ENCODE measurements at regions not wholly inside any gene's neighbourhood (a gene's known extent, or its start where the extent isn't known, plus 50 kb on each side); places are given as distances from the start of the nearest gene placed in this dataset.
"Not testable (repeated sequence)": the region's sequence is repeated elsewhere in the genome, so short reads cannot be mapped to it uniquely, and the experiment has no call there.

- intact Hi-C loops (cut with DNase I), result no loop called here
- no peak for DNase-seq
Measured at GRCh38 chr10:4260483-4261124, 475.6 kb upstream of the KLF6 start.

- DNase-seq, result no peak
- intact Hi-C loops (cut with DNase I), result no loop called here
Measured at GRCh38 chr10:4257939-4258465, 473.0 kb upstream of the KLF6 start.

GRCh38 chr10:4256971-4257370 lies 472.0 kb upstream of the KLF6 start:
- intact Hi-C loops (cut with DNase I), result no loop called here
- DNase-seq, result no peak

- no peak for DNase-seq
- intact Hi-C loops (cut with DNase I), result no loop called here
Measured at GRCh38 chr10:4255751-4256150, 470.7 kb upstream of the KLF6 start.

- no peak for DNase-seq
- intact Hi-C loops (cut with DNase I), result no loop called here
Measured at GRCh38 chr10:4254101-4254994, 469.3 kb upstream of the KLF6 start.

- DNase-seq, result no peak
- intact Hi-C loops (cut with DNase I), result no loop called here
Measured at GRCh38 chr10:4252701-4253100, 467.7 kb upstream of the KLF6 start.

- DNase-seq, result no peak
- intact Hi-C loops (cut with DNase I), result no loop called here
Measured at GRCh38 chr10:4250587-4250887, 465.5 kb upstream of the KLF6 start.

GRCh38 chr10:4249841-4250586 lies 465.0 kb upstream of the KLF6 start:
- DNase-seq, result no peak
- intact Hi-C loops (cut with DNase I), result no loop called here

- intact Hi-C loops (cut with DNase I), result no loop called here
- DNase-seq, result no peak
Measured at GRCh38 chr10:4247379-4247778, 462.4 kb upstream of the KLF6 start.

GRCh38 chr10:4246881-4247358 lies 461.9 kb upstream of the KLF6 start:
- DNase-seq, result no peak
- intact Hi-C loops (cut with DNase I), result no loop called here

- DNase-seq, result no peak
- intact Hi-C loops (cut with DNase I), result no loop called here
Measured at GRCh38 chr10:4243651-4244050, 458.6 kb upstream of the KLF6 start.

GRCh38 chr10:4243169-4243568 lies 458.2 kb upstream of the KLF6 start:
- intact Hi-C loops (cut with DNase I), result no loop called here
- no peak for DNase-seq

- intact Hi-C loops (cut with DNase I), result no loop called here
- DNase-seq, result no peak
Measured at GRCh38 chr10:4242561-4243035, 457.6 kb upstream of the KLF6 start.

- intact Hi-C loops (cut with DNase I), result no loop called here
- DNase-seq, result peak in 2 of 10 donors; percentile 4 to 61
Measured at GRCh38 chr10:4241724-4242345, 456.8 kb upstream of the KLF6 start.

GRCh38 chr10:4240608-4241197 lies 455.7 kb upstream of the KLF6 start:
- intact Hi-C loops (cut with DNase I), result no loop called here
- DNase-seq, result no peak

- no peak for DNase-seq
- intact Hi-C loops (cut with DNase I), result no loop called here
Measured at GRCh38 chr10:4239186-4239585, 454.2 kb upstream of the KLF6 start.

- DNase-seq; intact Hi-C loops (cut with DNase I): not testable (repeated sequence)
Measured at GRCh38 chr10:4236905-4237304, 451.9 kb upstream of the KLF6 start.

GRCh38 chr10:4234661-4235060 lies 449.7 kb upstream of the KLF6 start:
- intact Hi-C loops (cut with DNase I), result no loop called here
- DNase-seq, result no peak

GRCh38 chr10:4231439-4231838 lies 446.4 kb upstream of the KLF6 start:
- intact Hi-C loops (cut with DNase I), result no loop called here
- peak in 1 of 10 donors; percentile 60 for DNase-seq

- intact Hi-C loops (cut with DNase I), result no loop called here
- DNase-seq, result no peak
Measured at GRCh38 chr10:4230036-4230435, 445.0 kb upstream of the KLF6 start.
